Endothelial cell of umbilical vein (primary cell): ENCODE measurements at regions not wholly inside any gene's neighbourhood (a gene's known extent, or its start where the extent isn't known, plus 50 kb on each side); places are given as distances from the start of the nearest gene placed in this dataset.

ENCODE experiments used
- BruUV-seq: library from RNA; stranded (reverse); fragments of 400-500 nt; replicated peaks from 2 replicates; lab custom pipeline; 2021; lab: Mats Ljungman, UMichigan
- CTCF ChIA-PET: fragments of 300-600, 350-600 bp; sonication (Branson Sonifier 250); formaldehyde crosslinking; loops from one replicate; lab custom pipeline; 2021; ENCODE audit warnings: antibody characterized with exemption, inconsistent platforms; lab: Charles Lee
- POLR2A ChIA-PET: fragments of 300-600, 350-600 bp; sonication (Branson Sonifier 250); formaldehyde crosslinking; loops from one replicate; lab custom pipeline; 2021; ENCODE audit warnings: antibody characterized with exemption, inconsistent platforms; lab: Charles Lee
- DNase-seq: peaks from one replicate; pipeline ENCODE4 v3.0.0-alpha.2; 2011; ENCODE audit warnings: low read depth, low spot score
- FAIRE-seq: peaks from 2 replicates; lab custom pipeline; 2011; peaks lifted over from hg19 to GRCh38; lab: Jason Lieb, UNC
- H2AFZ ChIP-seq: 2 replicates; pipeline ENCODE4 v1.6.0; 2012; ENCODE audit warnings: low read depth, low read length, control low read depth, inconsistent platforms
- H3K27ac ChIP-seq: 2 replicates; pipeline ENCODE4 v1.5.1; 2011; ENCODE audit warnings: low read depth, mild to moderate bottlenecking, control low read depth, low read length, moderate library complexity; ENCODE audit not compliant: insufficient read depth
- H3K27me3 ChIP-seq, 2 experiments: 2 replicates each; pipeline versions ENCODE4 v1.6.0 to v1.6.1; 2011; ENCODE audit warnings: low read length in 2 of 2, mixed read lengths in 1 of 2; ENCODE audit not compliant: control insufficient read depth in 2 of 2, insufficient read depth in 2 of 2
- H3K36me3 ChIP-seq, 2 experiments: 2 replicates in 1 of 2; 3 replicates in 1 of 2; pipeline ENCODE4 v1.5.1; 2011; ENCODE audit warnings: low read length in 2 of 2, mild to moderate bottlenecking in 1 of 2, moderate library complexity in 1 of 2; ENCODE audit not compliant: control insufficient read depth in 2 of 2, insufficient read depth in 2 of 2; ENCODE audit errors: extremely low read depth in 1 of 2
- H3K4me1 ChIP-seq: 3 replicates; pipeline ENCODE4 v1.5.1; 2011; ENCODE audit warnings: mild to moderate bottlenecking, low read length; ENCODE audit not compliant: control insufficient read depth, insufficient read depth; ENCODE audit errors: extremely low read depth
- H3K4me2 ChIP-seq: 2 replicates; pipeline ENCODE4 v1.6.1; 2011; ENCODE audit warnings: low read length, control low read depth, mixed read lengths; ENCODE audit not compliant: insufficient read depth
- H3K4me3 ChIP-seq, 3 experiments: fragments of 200-600 bp in 1 of 3; sonication (generic), shearing (Covaris generic) in 1 of 3; replicated peaks in 1 of 3; 2 replicates each; pipeline ENCODE4 v1.5.1; 2011 to 2016; ENCODE audit warnings: control low read depth in 3 of 3, low read length in 3 of 3, mild to moderate bottlenecking in 2 of 3, inconsistent platforms in 1 of 3, low read depth in 1 of 3, moderate library complexity in 1 of 3; ENCODE audit not compliant: insufficient read depth in 1 of 3
- H3K79me2 ChIP-seq: 2 replicates; pipeline ENCODE4 v1.6.0; 2012; ENCODE audit warnings: low read length, inconsistent platforms; ENCODE audit not compliant: control insufficient read depth, insufficient read depth
- H3K9ac ChIP-seq: replicated peaks from 2 replicates; pipeline ENCODE3; 2011; ENCODE audit warnings: low read length, control low read depth; ENCODE audit not compliant: insufficient read depth; ENCODE audit errors: extremely low read depth
- H3K9me1 ChIP-seq: replicated peaks from 3 replicates; pipeline ENCODE4 v1.6.0; 2011; ENCODE audit warnings: mild to moderate bottlenecking, low read length; ENCODE audit not compliant: control insufficient read depth, insufficient read depth; ENCODE audit errors: extremely low read depth
- H3K9me3 ChIP-seq: replicated peaks from 2 replicates; pipeline ENCODE4 v1.5.1; 2012; ENCODE audit warnings: low read length, inconsistent platforms; ENCODE audit not compliant: control insufficient read depth, insufficient read depth
- H4K20me1 ChIP-seq: replicated peaks from 2 replicates; pipeline ENCODE3; 2011; ENCODE audit warnings: mild to moderate bottlenecking, low read length; ENCODE audit not compliant: control insufficient read depth, insufficient read depth; ENCODE audit errors: extremely low read depth
- EZH2 ChIP-seq: IDR thresholded peaks from 2 replicates; pipeline ENCODE4 v1.6.1; 2012; ENCODE audit warnings: borderline replicate concordance, low read depth, mild to moderate bottlenecking, moderate library complexity, low read length, inconsistent platforms; ENCODE audit not compliant: severe bottlenecking
- FOS ChIP-seq: IDR thresholded peaks from 2 replicates; pipeline ENCODE4 v1.6.1; 2011; ENCODE audit warnings: mild to moderate bottlenecking, low read length, moderate library complexity, borderline replicate concordance; ENCODE audit not compliant: insufficient read depth
- GATA2 ChIP-seq: IDR thresholded peaks from 2 replicates; pipeline ENCODE4 v1.7.0; 2011; ENCODE audit warnings: low read depth, mild to moderate bottlenecking, moderate library complexity, mixed read lengths, low read length; ENCODE audit not compliant: insufficient read length, insufficient read depth
- JUN ChIP-seq: IDR thresholded peaks from 2 replicates; pipeline ENCODE4 v1.6.1; 2011; ENCODE audit warnings: borderline replicate concordance, low read depth; ENCODE audit not compliant: insufficient read length, insufficient read depth
- MAX ChIP-seq: IDR thresholded peaks from 2 replicates; pipeline ENCODE4 v1.6.1; 2011; ENCODE audit not compliant: insufficient read depth, insufficient read length
- MYC ChIP-seq: IDR thresholded peaks from one replicate; pipeline ENCODE4 v1.6.1; 2011; ENCODE audit warnings: mild to moderate bottlenecking, low read depth, low read length
- POLR2A ChIP-seq: IDR thresholded peaks from 2 replicates; pipeline ENCODE4 v1.6.1; 2012; ENCODE audit warnings: low read depth, mild to moderate bottlenecking, control low read depth, low read length
- POLR2AphosphoS5 ChIP-seq: IDR thresholded peaks from 2 replicates; pipeline ENCODE4 v1.6.1; 2012; ENCODE audit warnings: low read depth, mild to moderate bottlenecking, control low read depth, low read length, moderate library complexity; ENCODE audit not compliant: insufficient read depth
- dilution Hi-C: fragments of 300-500 bp; cut with MboI; formaldehyde crosslinking; loops from one replicate; pipeline ENCODE4 v1.15.0; 2019; ENCODE audit warnings: low sequenced_read_pairs; ENCODE audit not compliant: extremely low pct_ligation_motif_present
- intact Hi-C: fragments of 100-400 bp; cut with micrococcal nuclease; formaldehyde crosslinking; loops from one replicate; pipeline ENCODE4 v1.10.0; 2022
- TF ChIP-seq, protein P1 (sequence below), 2 donors: IDR thresholded peaks; 1 replicate in 1 of 2; 2 replicates in 1 of 2; pipeline ENCODE4 v1.5.1; 2011; ENCODE audit warnings: low read length in 2 of 2, mild to moderate bottlenecking in 2 of 2, moderate library complexity in 2 of 2, control low read depth in 1 of 2, inconsistent platforms in 1 of 2, low read depth in 1 of 2; ENCODE audit not compliant: insufficient read depth in 1 of 2; ENCODE audit errors: extremely low read depth in 1 of 2

GRCh38 chr20:7004801-7005200, 237.3 kb downstream of the BMP2 start:
- Histone ChIP-seq H3K27me3 (no peaks in the 10 kb centered on the region), H3K79me2 (no peaks in the 10 kb centered on the region), H3K36me3 (no peaks in the 10 kb centered on the region), H3K9ac (no peak overlapping the region), H3K9me3 (no peaks in the 10 kb centered on the region), H3K9me1 (no peaks in the 10 kb centered on the region), H3K4me2 (no peak overlapping the region), H4K20me1 (no peaks in the 10 kb centered on the region), H3K4me3 (no peak overlapping the region), H3K4me1 (peaks cover 2% of the 10 kb centered on the region), H3K27ac (no peak overlapping the region), H2AFZ (no peak overlapping the region)
- TF ChIP-seq MYC (no peak), MAX (no peak), POLR2AphosphoS5 (no peak), JUN (no peak), POLR2A (no peak), FOS (no peak), GATA2 (no peak), EZH2 (no peak)
- TF ChIP-seq, protein P1, sequence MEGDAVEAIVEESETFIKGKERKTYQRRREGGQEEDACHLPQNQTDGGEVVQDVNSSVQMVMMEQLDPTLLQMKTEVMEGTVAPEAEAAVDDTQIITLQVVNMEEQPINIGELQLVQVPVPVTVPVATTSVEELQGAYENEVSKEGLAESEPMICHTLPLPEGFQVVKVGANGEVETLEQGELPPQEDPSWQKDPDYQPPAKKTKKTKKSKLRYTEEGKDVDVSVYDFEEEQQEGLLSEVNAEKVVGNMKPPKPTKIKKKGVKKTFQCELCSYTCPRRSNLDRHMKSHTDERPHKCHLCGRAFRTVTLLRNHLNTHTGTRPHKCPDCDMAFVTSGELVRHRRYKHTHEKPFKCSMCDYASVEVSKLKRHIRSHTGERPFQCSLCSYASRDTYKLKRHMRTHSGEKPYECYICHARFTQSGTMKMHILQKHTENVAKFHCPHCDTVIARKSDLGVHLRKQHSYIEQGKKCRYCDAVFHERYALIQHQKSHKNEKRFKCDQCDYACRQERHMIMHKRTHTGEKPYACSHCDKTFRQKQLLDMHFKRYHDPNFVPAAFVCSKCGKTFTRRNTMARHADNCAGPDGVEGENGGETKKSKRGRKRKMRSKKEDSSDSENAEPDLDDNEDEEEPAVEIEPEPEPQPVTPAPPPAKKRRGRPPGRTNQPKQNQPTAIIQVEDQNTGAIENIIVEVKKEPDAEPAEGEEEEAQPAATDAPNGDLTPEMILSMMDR (IDR thresholded peaks at IDR 0.05; ENCODE audit: extremely low read depth in 1 of 2, insufficient read depth in 1 of 2, low read depth in 1 of 2, low read length in 2 of 2), result no peak
- ChIA-PET POLR2A (no interaction called here), CTCF (no interaction called here)
- DNase-seq, result no peak
- BruUV-seq, result no TSS peak
- intact Hi-C loops, result no loop called here
- dilution Hi-C loops, result no loop called here
- no peak for FAIRE-seq
